ENCODE measurements at regions not wholly inside any gene's neighbourhood (a gene's known extent, or its start where the extent isn't known, plus 50 kb on each side); places are given as distances from the start of the nearest gene placed in this dataset.
"Not testable (repeated sequence)": the region's sequence is repeated elsewhere in the genome, so short reads cannot be mapped to it uniquely, and the experiment has no call there.

DNA sequence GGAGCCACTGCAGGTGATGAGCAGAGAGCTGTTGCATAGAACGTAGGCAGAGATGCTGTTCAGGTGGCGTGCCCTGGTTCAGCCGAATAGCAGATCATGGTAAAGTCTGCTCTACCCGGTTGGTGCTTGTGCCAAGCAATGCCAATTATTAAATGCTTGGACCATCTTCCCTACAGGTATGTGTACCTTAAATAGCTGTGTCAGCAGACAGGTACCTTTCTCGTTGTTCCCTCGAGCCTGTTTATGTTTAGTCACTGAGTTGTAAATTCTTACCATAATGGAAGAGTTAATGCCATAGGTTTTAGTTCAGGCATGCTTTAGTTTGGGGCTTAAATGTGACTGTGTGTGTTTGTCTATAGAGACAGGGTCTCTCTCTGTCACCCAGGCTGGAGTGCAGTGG lies 112.5 kb upstream of the CPM start:
- H3K4me3 ChIP-seq (ENCODE audit: low read depth, low read length): no peak overlapping the region
- TF ChIP-seq, protein P1, sequence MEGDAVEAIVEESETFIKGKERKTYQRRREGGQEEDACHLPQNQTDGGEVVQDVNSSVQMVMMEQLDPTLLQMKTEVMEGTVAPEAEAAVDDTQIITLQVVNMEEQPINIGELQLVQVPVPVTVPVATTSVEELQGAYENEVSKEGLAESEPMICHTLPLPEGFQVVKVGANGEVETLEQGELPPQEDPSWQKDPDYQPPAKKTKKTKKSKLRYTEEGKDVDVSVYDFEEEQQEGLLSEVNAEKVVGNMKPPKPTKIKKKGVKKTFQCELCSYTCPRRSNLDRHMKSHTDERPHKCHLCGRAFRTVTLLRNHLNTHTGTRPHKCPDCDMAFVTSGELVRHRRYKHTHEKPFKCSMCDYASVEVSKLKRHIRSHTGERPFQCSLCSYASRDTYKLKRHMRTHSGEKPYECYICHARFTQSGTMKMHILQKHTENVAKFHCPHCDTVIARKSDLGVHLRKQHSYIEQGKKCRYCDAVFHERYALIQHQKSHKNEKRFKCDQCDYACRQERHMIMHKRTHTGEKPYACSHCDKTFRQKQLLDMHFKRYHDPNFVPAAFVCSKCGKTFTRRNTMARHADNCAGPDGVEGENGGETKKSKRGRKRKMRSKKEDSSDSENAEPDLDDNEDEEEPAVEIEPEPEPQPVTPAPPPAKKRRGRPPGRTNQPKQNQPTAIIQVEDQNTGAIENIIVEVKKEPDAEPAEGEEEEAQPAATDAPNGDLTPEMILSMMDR (IDR thresholded peaks at IDR 0.05; ENCODE audit: insufficient read depth, low read depth, low read length): no peak
- no peaks in the 10 kb centered on the region for H3K27me3 ChIP-seq (ENCODE audit: control insufficient read depth, insufficient read depth, low read length)
- ChIA-PET POLR2A (no interaction called here), CTCF (no interaction called here)
- H3K36me3 ChIP-seq (ENCODE audit: control insufficient read depth, insufficient read depth, low read length): no peaks in the 10 kb centered on the region
- no peak for DNase-seq (ENCODE audit: low read depth)

- TF ChIP-seq, protein P1 (IDR thresholded peaks at IDR 0.05; ENCODE audit: insufficient read depth, low read depth, low read length): no peak
- no peak for DNase-seq (ENCODE audit: low read depth)
- no peak overlapping the region for H3K4me3 ChIP-seq (ENCODE audit: low read depth, low read length)
- H3K27me3 ChIP-seq (ENCODE audit: control insufficient read depth, insufficient read depth, low read length): no peaks in the 10 kb centered on the region
- ChIA-PET CTCF (no interaction called here), POLR2A (no interaction called here)
- no peaks in the 10 kb centered on the region for H3K36me3 ChIP-seq (ENCODE audit: control insufficient read depth, insufficient read depth, low read length)
Observed at GRCh38 chr12:69046363-69046762, 113.4 kb upstream of the CPM start.

GRCh38 chr12:69046920-69047319 lies 113.9 kb upstream of the CPM start:
- TF ChIP-seq, protein P1 (IDR thresholded peaks at IDR 0.05; ENCODE audit: insufficient read depth, low read depth, low read length): no peak
- DNase-seq (ENCODE audit: low read depth): no peak
- ChIA-PET POLR2A (no interaction called here), CTCF (interaction anchor here (0.7 kb wide), 1 partner anchor 66 kb away, joined by 3 read pairs; no protein-coding TSS in a partner anchor)
- Histone ChIP-seq H3K36me3 (ENCODE audit: control insufficient read depth, insufficient read depth, low read length) (no peaks in the 10 kb centered on the region), H3K4me3 (ENCODE audit: low read depth, low read length) (no peak overlapping the region), H3K27me3 (ENCODE audit: control insufficient read depth, insufficient read depth, low read length) (no peaks in the 10 kb centered on the region)

DNA sequence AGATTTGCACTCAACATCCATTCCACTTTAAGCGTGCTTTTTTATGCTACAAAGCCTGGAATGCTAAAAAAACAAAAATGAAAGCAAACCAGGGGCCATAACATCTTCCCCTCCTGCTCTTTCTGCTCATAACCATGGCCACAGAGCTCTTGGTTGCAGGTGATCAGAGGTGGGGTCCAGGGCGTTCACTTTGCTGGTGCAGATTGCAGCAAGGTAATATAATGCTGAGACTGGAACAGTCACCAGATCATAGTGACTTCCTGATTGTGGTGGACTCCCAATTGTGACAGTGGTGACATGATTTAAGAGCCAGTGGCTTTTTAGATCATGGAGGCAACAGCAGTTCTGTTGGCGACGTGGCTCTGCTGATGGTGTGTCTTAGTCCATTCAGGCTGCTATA lies 115.0 kb upstream of the CPM start:
- ChIA-PET POLR2A (no interaction called here), CTCF (no interaction called here)
- TF ChIP-seq, protein P1 (IDR thresholded peaks at IDR 0.05; ENCODE audit: insufficient read depth, low read depth, low read length): no peak
- no peaks in the 10 kb centered on the region for H3K27me3 ChIP-seq (ENCODE audit: control insufficient read depth, insufficient read depth, low read length)
- no peaks in the 10 kb centered on the region for H3K36me3 ChIP-seq (ENCODE audit: control insufficient read depth, insufficient read depth, low read length)
- no peak for DNase-seq (ENCODE audit: low read depth)
- H3K4me3 ChIP-seq (ENCODE audit: low read depth, low read length): no peak overlapping the region

- CTCF ChIA-PET: interaction anchor here (0.7 kb wide), 1 partner anchor 10 kb away, joined by 3 read pairs; no protein-coding TSS in a partner anchor
- DNase-seq (ENCODE audit: low read depth); H3K27me3 ChIP-seq (ENCODE audit: control insufficient read depth, insufficient read depth, low read length); POLR2A ChIA-PET; H3K4me3 ChIP-seq (ENCODE audit: low read depth, low read length); H3K36me3 ChIP-seq (ENCODE audit: control insufficient read depth, insufficient read depth, low read length): not testable (repeated sequence)
Observed at GRCh38 chr12:69049855-69050254, 116.9 kb upstream of the CPM start.

DNA sequence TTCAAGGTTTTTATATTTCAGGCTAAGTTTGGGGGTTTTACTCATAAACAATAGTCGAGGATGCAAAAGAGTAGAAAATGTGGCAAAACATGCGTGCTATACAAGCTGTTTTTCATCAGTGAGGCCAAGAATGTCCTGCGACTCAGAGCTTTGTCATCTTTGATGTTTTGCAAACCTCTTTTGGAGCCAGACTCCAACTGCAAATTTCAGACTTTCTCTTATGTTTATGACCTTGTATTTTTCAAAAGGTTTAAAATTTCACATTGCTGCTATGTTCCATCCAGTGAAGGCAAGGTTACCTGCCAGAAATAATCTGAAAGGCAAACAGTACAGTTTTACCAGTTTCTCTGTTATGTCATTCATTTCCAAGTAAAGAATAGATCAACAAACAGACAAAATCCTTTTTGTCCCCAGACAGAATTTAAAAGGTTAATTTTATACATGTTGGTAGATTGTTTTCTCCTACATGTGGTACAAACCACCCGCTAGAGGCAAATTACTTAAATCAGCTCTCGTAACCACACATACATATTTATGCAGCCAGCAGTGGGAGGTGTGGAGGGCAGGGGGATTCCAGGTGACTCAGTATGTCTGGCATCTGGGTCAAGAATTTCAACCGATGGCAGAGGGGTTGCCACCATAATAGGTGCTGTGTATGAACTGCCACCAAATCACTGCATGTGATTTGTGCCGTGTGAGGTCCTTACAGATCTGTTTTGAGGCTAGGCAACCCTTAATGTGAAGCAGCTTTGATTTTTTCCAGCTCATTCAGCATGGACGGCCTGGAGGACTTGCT lies 119.8 kb upstream of the CPM start:
- DNase-seq (ENCODE audit: low read depth): peak; percentile 69
- no peak overlapping the region for H3K4me3 ChIP-seq (ENCODE audit: low read depth, low read length)
- H3K27me3 ChIP-seq (ENCODE audit: control insufficient read depth, insufficient read depth, low read length): no peaks in the 10 kb centered on the region
- ChIA-PET CTCF (interaction anchor here (1.2 to 1.4 kb wide), 4 partner anchors 10 to 71 kb away, joined by 3 to 7 read pairs (median 3); no protein-coding TSS in a partner anchor), POLR2A (no interaction called here)
- H3K36me3 ChIP-seq (ENCODE audit: control insufficient read depth, insufficient read depth, low read length): no peaks in the 10 kb centered on the region
- TF ChIP-seq, protein P1 (IDR thresholded peaks at IDR 0.05; ENCODE audit: insufficient read depth, low read depth, low read length): no peak
